Fibroblast of villous mesenchyme (primary cell): ENCODE measurements at regions not wholly inside any gene's neighbourhood (a gene's known extent, or its start where the extent isn't known, plus 50 kb on each side); places are given as distances from the start of the nearest gene placed in this dataset.

ENCODE experiments used
- DNase-seq: peaks from one replicate; pipeline ENCODE4 v3.0.0-alpha.2; 2010; ENCODE audit warnings: low read depth
- H3K4me3 ChIP-seq: 2 replicates; pipeline ENCODE4 v1.5.1; 2011; ENCODE audit warnings: low read depth, mild to moderate bottlenecking, low read length
- TF ChIP-seq, protein P1 (sequence below): IDR thresholded peaks from 2 replicates; pipeline ENCODE4 v1.5.1; 2012; ENCODE audit warnings: low read depth, mild to moderate bottlenecking, low read length; ENCODE audit not compliant: insufficient read depth

DNA sequence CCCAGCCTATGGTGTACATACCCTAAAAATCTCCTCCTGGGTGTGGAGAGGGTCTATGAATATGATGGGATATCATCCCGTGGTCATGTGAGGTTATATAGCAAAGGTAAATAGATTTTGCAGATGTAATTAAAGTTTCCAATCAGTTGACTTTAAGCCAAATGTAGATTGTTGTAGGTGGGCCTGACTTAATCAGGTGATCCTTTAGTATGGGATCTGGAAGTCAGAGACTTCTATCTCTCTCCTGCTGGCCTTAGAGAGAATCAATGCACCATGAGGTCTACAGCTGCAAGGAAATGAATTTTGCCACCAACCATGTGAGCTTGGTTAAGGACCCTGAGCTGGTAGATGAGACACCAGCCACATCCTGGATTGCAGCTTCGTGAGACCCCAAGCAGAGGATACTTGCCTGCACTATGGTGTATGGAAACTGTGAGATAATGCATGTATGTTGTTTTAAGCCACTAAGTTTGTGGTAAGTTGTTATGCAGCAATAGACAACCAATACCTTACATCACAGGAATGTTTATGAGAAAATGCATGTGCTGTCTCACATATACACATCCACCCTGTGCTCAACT, 137.1 kb upstream of the SLC6A11 start:
- TF ChIP-seq, protein P1, sequence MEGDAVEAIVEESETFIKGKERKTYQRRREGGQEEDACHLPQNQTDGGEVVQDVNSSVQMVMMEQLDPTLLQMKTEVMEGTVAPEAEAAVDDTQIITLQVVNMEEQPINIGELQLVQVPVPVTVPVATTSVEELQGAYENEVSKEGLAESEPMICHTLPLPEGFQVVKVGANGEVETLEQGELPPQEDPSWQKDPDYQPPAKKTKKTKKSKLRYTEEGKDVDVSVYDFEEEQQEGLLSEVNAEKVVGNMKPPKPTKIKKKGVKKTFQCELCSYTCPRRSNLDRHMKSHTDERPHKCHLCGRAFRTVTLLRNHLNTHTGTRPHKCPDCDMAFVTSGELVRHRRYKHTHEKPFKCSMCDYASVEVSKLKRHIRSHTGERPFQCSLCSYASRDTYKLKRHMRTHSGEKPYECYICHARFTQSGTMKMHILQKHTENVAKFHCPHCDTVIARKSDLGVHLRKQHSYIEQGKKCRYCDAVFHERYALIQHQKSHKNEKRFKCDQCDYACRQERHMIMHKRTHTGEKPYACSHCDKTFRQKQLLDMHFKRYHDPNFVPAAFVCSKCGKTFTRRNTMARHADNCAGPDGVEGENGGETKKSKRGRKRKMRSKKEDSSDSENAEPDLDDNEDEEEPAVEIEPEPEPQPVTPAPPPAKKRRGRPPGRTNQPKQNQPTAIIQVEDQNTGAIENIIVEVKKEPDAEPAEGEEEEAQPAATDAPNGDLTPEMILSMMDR: no peak
- no peak for DNase-seq
- H3K4me3 ChIP-seq: no peak overlapping the region

DNA sequence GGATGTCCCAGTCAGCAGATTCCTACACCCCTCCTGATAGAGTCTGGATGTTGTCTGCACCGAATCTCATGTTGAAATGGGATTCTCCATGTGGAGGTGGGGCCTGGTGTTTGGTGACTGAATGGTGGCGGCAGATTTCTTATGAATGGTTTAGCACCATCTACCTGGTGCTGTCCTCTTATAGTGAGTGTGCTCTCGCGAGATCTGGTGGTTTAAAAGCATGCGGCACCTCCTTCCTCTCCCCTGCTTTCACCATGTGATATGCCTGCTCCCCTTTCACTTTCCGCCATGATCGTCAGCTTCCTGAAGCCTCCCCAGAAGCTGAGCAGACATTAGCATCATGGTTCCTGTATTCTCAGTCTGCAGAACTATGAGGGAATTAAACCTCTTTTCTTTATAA, 135.2 kb upstream of the SLC6A11 start:
- no peak overlapping the region for H3K4me3 ChIP-seq
- DNase-seq: no peak
- TF ChIP-seq, protein P1: no peak

DNA sequence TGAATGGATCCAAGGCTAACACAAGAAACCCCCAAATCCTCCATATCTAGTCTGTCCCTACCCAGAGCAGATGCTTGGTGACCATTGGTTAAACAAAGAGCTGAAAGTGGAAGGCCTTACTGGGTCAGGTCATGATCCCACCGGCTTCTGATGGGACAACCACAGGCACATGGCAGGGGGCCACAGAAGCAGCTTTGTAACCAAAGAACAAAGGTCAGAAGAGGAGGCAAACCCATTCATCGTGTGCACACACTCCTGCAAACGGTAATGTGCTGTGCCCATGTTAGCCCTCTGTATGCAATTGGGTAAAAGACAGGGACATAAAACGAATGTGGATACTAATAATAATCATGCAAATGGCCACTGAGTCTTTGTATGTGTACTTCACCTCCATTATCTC, 133.3 kb upstream of the SLC6A11 start:
- TF ChIP-seq, protein P1: no peak
- DNase-seq: no peak
- H3K4me3 ChIP-seq: no peak overlapping the region

DNA sequence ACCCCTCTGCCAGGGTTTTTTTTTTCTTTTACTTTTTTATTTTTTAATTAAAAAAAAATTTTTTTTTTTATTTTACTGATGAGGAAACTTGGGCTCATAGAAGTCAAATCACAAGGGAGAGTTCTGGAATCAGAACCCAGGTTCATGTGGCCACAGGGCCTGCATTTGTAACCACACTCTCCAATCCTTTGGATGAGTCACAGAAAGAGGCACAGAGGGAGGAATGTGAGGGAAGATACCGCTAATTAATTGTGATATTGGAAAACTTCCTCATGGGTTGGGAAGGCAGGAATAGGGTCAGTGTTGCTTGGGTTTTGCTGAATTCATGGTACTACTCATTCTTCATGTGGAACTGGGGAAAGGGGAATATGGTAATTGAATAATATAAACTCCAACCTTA, 132.9 kb upstream of the SLC6A11 start:
- H3K4me3 ChIP-seq: no peak overlapping the region
- no peak for DNase-seq
- TF ChIP-seq, protein P1: no peak

DNA sequence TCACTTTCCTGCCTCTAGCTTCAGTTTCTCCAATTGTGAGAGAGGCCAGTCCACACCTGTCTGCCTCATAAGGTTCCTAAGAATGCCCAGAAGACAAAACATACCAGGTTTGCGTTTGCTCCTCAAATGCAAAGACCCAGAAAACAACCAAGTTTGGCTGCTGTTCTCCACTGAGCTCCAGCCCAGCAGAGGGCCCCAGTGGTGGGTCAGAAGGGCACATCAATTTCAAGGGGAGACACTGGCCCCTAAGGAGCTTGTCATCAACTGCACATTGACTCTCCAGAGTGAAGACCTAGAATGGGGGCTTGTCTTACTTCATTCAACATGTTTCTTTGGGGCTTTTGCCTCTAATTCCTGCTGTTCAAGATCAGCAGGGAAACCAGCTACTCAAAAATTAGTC, 127.9 kb upstream of the SLC6A11 start:
- H3K4me3 ChIP-seq: no peak overlapping the region
- no peak for DNase-seq
- TF ChIP-seq, protein P1: no peak

DNA sequence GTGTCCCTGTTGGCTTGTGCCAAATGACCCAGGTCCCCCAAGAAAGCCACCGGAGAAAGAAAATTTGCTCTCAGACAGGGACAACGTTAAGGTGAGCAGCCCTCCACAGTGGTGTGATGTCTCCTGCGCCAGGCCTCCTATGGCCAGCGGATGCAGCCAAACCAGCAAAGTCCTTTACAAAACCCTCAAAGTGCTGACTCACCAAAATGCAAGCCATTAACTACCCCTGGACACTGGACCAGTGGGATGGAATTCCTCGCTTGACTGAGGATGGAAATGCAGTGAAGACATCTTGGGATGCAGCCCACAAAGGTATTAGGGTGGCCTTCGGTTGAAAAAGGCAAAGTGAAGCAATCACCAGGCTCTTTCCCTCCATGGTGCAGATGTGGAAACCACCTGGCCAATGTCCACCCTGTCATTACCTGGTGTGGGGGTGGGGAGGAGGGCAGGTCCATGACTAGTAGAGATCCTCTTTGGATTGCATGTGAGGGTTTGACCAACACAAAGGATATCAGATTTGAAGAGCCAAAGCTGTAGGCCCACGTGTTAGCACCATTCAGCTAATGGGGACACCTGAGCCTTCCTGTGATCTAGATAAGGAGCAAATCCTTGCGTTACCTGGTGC, 127.4 kb upstream of the SLC6A11 start:
- TF ChIP-seq, protein P1: no peak
- no peak for DNase-seq
- no peak overlapping the region for H3K4me3 ChIP-seq
